PC-9 (cell line): ENCODE measurements at regions not wholly inside any gene's neighbourhood (a gene's known extent, or its start where the extent isn't known, plus 50 kb on each side); places are given as distances from the start of the nearest gene placed in this dataset.

Experiments used
- BruUV-seq: library from RNA; stranded (reverse); fragments of 400-500 nt; replicated peaks from 2 replicates; lab custom pipeline; 2021; lab: Mats Ljungman, UMichigan
- CTCF ChIA-PET: fragments of 300-600 bp; sonication (Branson Sonifier 250); formaldehyde crosslinking; loops from one replicate; lab custom pipeline; 2022; ENCODE audit warnings: antibody characterized with exemption; lab: Charles Lee
- POLR2A ChIA-PET: fragments of 300-600 bp; sonication (Branson Sonifier 250); formaldehyde crosslinking; loops from one replicate; lab custom pipeline; 2022; ENCODE audit warnings: antibody characterized with exemption; ENCODE audit not compliant: unreplicated experiment; lab: Charles Lee
- DNase-seq, 2 experiments: peaks; one replicate each; pipeline versions ENCODE4 v3.0.0 to v3.0.0-alpha.2; 2015 to 2022; ENCODE audit warnings: mixed read lengths in 1 of 2
- H2AFZ ChIP-seq: fragments of 200-600 bp; sonication (generic); 2 replicates; pipeline ENCODE4 v1.8.1; 2017; ENCODE audit warnings: antibody characterized with exemption
- H3F3A ChIP-seq: fragments of 200-600 bp; sonication (generic); 2 replicates; pipeline ENCODE4 v1.8.1; 2017; ENCODE audit warnings: antibody characterized with exemption, mild to moderate bottlenecking, low read depth; ENCODE audit not compliant: insufficient read depth
- H3K27ac ChIP-seq: fragments of 200-600 bp; sonication (generic); 2 replicates; pipeline ENCODE4 v1.6.1; 2016; ENCODE audit warnings: mixed run types
- H3K27me3 ChIP-seq: fragments of 200-600 bp; sonication (generic); 2 replicates; pipeline ENCODE4 v1.6.1; 2016; ENCODE audit warnings: low read depth, mixed run types; ENCODE audit not compliant: insufficient read depth
- H3K36me3 ChIP-seq: fragments of 200-600 bp; sonication (generic); 2 replicates; pipeline ENCODE4 v1.6.1; 2016; ENCODE audit warnings: low read depth, mixed run types
- H3K4me1 ChIP-seq: fragments of 200-600 bp; sonication (generic); replicated peaks from 2 replicates; pipeline ENCODE4 v1.6.1; 2016; ENCODE audit warnings: mixed run types; ENCODE audit not compliant: insufficient read depth
- H3K4me2 ChIP-seq: fragments of 200-600 bp; sonication (generic); 2 replicates; pipeline ENCODE4 v1.6.1; 2017; ENCODE audit warnings: mixed run types
- H3K4me3 ChIP-seq: fragments of 200-600 bp; sonication (generic); 2 replicates; pipeline ENCODE4 v1.6.1; 2016; ENCODE audit warnings: mixed run types
- H3K79me2 ChIP-seq: fragments of 200-600 bp; sonication (generic); 2 replicates; pipeline ENCODE4 v1.6.1; 2017; ENCODE audit warnings: low read depth, mixed run types
- H3K9me2 ChIP-seq: fragments of 200-600 bp; sonication (generic); 2 replicates; pipeline ENCODE4 v1.8.1; 2017; ENCODE audit warnings: mild to moderate bottlenecking; ENCODE audit not compliant: insufficient read depth
- H3K9me3 ChIP-seq: fragments of 200-600 bp; sonication (generic); 2 replicates; pipeline ENCODE4 v1.8.1; 2016; ENCODE audit warnings: low read depth; ENCODE audit not compliant: insufficient read depth
- H4K20me1 ChIP-seq: fragments of 200-600 bp; sonication (generic); 2 replicates; pipeline ENCODE4 v1.8.1; 2017; ENCODE audit not compliant: insufficient read depth
- EZH2 ChIP-seq: fragments of 200-600 bp; sonication (generic); IDR thresholded peaks from 2 replicates; pipeline ENCODE4 v1.8.0; 2017; ENCODE audit warnings: antibody characterized with exemption, low read depth
- intact Hi-C: fragments of 100-400 bp; cut with micrococcal nuclease; formaldehyde crosslinking; loops from one replicate; pipeline ENCODE4 v1.10.0; 2022; ENCODE audit not compliant: unreplicated experiment
- TF ChIP-seq, protein P1 (sequence below): fragments of 200-600 bp; sonication (generic); conservative IDR thresholded peaks from 2 replicates; pipeline ENCODE4 v1.6.1; 2017; ENCODE audit warnings: mixed run types, antibody characterized with exemption, mild to moderate bottlenecking, moderate library complexity

DNA sequence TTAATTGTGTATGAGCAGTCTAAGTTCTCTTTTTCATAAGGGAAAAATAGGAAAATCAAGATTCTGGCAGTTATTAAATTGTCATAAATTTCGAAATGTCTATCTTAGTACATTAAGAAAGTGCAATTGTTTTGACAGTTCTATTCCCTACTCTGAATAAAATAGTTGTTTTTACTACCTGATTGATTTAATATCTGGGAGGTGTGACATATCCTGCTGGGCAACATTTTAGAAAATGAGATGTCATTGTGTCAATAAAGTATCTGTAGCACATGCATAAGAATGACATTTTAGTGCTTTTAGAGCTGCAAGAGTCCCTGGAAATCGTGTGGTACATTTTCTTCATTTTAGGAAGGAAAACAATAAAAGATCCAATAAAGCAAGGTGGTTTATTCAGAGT, 139.2 kb upstream of the COL11A1 start:
- CTCF ChIA-PET = no interaction called here
- H3K79me2 ChIP-seq = no peaks in the 10 kb centered on the region
- DNase-seq = no peak
- H4K20me1 ChIP-seq = no peaks in the 10 kb centered on the region
- no peaks in the 10 kb centered on the region for H3K4me1 ChIP-seq
- no peaks in the 10 kb centered on the region for H3F3A ChIP-seq
- no TSS peak for BruUV-seq
- H2AFZ ChIP-seq = no peak overlapping the region
- H3K27ac ChIP-seq = no peak overlapping the region
- no peak overlapping the region for H3K4me2 ChIP-seq
- POLR2A ChIA-PET = no interaction called here
- no peaks in the 10 kb centered on the region for H3K36me3 ChIP-seq
- TF ChIP-seq EZH2 = no peak
- TF ChIP-seq, protein P1, sequence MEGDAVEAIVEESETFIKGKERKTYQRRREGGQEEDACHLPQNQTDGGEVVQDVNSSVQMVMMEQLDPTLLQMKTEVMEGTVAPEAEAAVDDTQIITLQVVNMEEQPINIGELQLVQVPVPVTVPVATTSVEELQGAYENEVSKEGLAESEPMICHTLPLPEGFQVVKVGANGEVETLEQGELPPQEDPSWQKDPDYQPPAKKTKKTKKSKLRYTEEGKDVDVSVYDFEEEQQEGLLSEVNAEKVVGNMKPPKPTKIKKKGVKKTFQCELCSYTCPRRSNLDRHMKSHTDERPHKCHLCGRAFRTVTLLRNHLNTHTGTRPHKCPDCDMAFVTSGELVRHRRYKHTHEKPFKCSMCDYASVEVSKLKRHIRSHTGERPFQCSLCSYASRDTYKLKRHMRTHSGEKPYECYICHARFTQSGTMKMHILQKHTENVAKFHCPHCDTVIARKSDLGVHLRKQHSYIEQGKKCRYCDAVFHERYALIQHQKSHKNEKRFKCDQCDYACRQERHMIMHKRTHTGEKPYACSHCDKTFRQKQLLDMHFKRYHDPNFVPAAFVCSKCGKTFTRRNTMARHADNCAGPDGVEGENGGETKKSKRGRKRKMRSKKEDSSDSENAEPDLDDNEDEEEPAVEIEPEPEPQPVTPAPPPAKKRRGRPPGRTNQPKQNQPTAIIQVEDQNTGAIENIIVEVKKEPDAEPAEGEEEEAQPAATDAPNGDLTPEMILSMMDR = no peak
- no peaks in the 10 kb centered on the region for H3K9me2 ChIP-seq
- intact Hi-C loops = no loop called here
- no peaks in the 10 kb centered on the region for H3K27me3 ChIP-seq
- no peak overlapping the region for H3K4me3 ChIP-seq
- H3K9me3 ChIP-seq = no peaks in the 10 kb centered on the region

DNA sequence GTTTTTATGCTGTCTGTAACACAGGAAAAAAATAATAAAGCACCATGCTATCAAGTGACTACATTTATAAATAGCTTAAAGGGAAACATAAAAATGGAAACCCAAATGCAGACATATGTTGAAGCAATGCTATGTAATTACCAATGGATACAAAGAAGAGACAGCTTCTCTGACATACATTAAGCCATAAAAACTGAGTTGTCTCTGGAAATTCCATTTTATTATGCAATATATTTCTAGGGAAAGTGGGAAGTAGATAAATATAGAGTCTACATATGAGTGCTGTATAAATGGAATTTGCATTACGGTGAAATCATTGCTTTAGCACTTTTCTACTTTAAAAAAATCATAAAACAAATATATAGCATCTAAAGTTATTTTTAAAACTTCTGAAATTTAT, 135.2 kb upstream of the COL11A1 start:
- no peaks in the 10 kb centered on the region for H3K36me3 ChIP-seq
- H3K9me3 ChIP-seq = no peaks in the 10 kb centered on the region
- H3K9me2 ChIP-seq = no peaks in the 10 kb centered on the region
- H3K4me1 ChIP-seq = no peaks in the 10 kb centered on the region
- TF ChIP-seq, protein P1 = no peak
- no peak for TF ChIP-seq EZH2
- BruUV-seq = no TSS peak
- no peaks in the 10 kb centered on the region for H3K27me3 ChIP-seq
- no peaks in the 10 kb centered on the region for H3F3A ChIP-seq
- H3K27ac ChIP-seq = no peak overlapping the region
- H3K4me3 ChIP-seq = no peak overlapping the region
- H3K79me2 ChIP-seq = no peaks in the 10 kb centered on the region
- H4K20me1 ChIP-seq = no peaks in the 10 kb centered on the region
- no peak for DNase-seq
- ChIA-PET CTCF (no interaction called here), POLR2A (no interaction called here)
- intact Hi-C loops = no loop called here
- no peak overlapping the region for H3K4me2 ChIP-seq
- no peak overlapping the region for H2AFZ ChIP-seq

DNA sequence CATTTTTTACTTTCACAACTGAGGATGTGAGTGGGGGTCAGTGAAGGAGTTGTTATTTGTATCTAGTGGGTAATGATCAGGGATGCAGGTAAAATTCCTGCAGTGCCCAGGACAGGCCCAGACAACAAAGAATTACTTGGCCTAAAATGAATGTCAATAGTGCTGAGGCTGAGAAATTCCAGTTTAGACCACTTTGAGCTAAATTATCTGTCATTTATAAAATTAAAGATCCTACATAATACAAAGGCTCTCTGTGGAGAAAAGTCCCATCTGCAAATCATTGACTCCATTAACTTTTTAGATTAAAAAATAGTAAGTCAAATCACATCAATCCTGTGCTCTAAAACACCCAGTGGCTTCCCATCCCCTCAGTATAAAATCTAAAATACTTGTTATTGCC, 130.7 kb upstream of the COL11A1 start:
- Histone ChIP-seq H3K4me1 (no peaks in the 10 kb centered on the region), H3K4me3 (no peak overlapping the region), H3K9me2 (no peaks in the 10 kb centered on the region), H3K4me2 (no peak overlapping the region), H3K36me3 (no peaks in the 10 kb centered on the region), H3K9me3 (no peaks in the 10 kb centered on the region), H3K27ac (no peak overlapping the region), H4K20me1 (no peaks in the 10 kb centered on the region), H3K27me3 (no peaks in the 10 kb centered on the region), H3K79me2 (no peaks in the 10 kb centered on the region), H2AFZ (no peak overlapping the region), H3F3A (no peaks in the 10 kb centered on the region)
- intact Hi-C loops = no loop called here
- no TSS peak for BruUV-seq
- POLR2A ChIA-PET = no interaction called here
- no peak for TF ChIP-seq EZH2
- TF ChIP-seq, protein P1 = no peak
- no peak for DNase-seq
- CTCF ChIA-PET = no interaction called here
